ENCODE measurements at regions not wholly inside any gene's neighbourhood (a gene's known extent, or its start where the extent isn't known, plus 50 kb on each side); places are given as distances from the start of the nearest gene placed in this dataset.

DNA sequence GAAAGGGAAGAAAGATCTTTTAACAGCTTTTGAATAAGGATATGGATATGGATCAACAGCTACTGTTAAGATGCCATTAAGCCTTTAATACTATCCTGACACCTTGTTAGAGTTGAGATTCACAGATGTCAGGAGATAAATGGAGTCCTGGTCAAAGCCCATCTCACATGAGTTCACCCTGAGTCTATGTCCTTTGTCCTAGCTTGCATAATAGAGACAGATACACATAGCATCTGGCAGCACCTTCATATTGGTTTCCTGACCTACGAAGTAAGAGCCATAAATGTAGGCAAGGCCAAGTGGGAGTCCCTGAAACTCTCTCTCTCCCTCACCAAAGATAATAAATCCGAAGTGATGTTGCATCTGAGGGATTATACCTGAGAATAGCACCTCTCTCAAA lies 79.1 kb upstream of the F13A1 start:
- H3K27me3 ChIP-seq (ENCODE audit: low read depth), result no peaks in the 10 kb centered on the region
- no peak for DNase-seq
- H3K27ac ChIP-seq (replicated peaks), result no peak overlapping the region
- intact Hi-C loops (cut with micrococcal nuclease), result no loop called here
- no peak overlapping the region for H3K4me3 ChIP-seq
- H3K36me3 ChIP-seq, result no peaks in the 10 kb centered on the region
- H3K9me3 ChIP-seq (replicated peaks), result no peaks in the 10 kb centered on the region
- TF ChIP-seq, protein P1, sequence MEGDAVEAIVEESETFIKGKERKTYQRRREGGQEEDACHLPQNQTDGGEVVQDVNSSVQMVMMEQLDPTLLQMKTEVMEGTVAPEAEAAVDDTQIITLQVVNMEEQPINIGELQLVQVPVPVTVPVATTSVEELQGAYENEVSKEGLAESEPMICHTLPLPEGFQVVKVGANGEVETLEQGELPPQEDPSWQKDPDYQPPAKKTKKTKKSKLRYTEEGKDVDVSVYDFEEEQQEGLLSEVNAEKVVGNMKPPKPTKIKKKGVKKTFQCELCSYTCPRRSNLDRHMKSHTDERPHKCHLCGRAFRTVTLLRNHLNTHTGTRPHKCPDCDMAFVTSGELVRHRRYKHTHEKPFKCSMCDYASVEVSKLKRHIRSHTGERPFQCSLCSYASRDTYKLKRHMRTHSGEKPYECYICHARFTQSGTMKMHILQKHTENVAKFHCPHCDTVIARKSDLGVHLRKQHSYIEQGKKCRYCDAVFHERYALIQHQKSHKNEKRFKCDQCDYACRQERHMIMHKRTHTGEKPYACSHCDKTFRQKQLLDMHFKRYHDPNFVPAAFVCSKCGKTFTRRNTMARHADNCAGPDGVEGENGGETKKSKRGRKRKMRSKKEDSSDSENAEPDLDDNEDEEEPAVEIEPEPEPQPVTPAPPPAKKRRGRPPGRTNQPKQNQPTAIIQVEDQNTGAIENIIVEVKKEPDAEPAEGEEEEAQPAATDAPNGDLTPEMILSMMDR (IDR thresholded peaks at IDR 0.05; ENCODE audit: borderline replicate concordance), result no peak
- H3K4me1 ChIP-seq, result peaks cover 15% of the 10 kb centered on the region

DNA sequence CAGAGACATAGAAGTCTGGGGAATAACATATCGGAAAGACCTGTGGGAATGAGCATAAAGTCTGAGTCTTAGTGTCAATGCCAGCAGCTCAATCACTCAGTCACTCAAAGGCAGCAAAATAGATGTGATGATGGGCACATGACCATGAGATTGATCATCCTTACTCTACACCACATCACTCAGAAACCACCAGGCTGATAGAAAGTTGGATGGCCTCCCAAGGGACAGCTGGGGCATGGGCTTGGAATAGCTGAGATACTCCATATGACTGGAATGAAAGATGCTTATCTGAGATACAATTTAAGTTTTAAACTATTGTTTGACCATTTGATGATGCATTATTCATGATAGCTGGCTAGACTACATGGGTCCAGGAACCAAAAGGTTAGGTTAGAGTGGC lies 80.9 kb upstream of the F13A1 start:
- H3K9me3 ChIP-seq (replicated peaks), result no peaks in the 10 kb centered on the region
- intact Hi-C loops (cut with micrococcal nuclease), result no loop called here
- TF ChIP-seq, protein P1 (IDR thresholded peaks at IDR 0.05; ENCODE audit: borderline replicate concordance), result no peak
- peaks cover 6% of the 10 kb centered on the region for H3K4me1 ChIP-seq
- H3K4me3 ChIP-seq, result no peak overlapping the region
- no peaks in the 10 kb centered on the region for H3K36me3 ChIP-seq
- H3K27ac ChIP-seq (replicated peaks), result no peak overlapping the region
- DNase-seq, result no peak
- H3K27me3 ChIP-seq (ENCODE audit: low read depth), result no peaks in the 10 kb centered on the region

DNA sequence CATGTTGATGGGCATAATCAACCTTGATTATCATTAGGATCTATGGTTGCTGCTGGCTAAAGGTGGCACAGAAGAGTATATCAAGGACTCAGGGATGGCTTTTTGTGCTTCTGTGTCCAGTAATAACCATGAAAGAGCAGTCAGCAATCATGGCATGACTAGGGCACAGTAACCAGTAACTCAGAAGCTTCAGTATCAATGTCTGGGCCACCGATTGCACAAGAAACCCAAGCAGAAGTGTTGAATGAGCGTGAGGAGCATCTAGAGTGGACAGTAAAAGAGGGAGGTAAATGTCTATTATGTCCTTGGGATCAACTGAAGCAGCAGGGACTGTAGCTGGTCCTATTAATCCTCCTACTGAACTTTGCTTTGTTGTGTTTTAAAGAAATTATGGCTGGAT lies 81.5 kb upstream of the F13A1 start:
- intact Hi-C loops (cut with micrococcal nuclease), result no loop called here

DNA sequence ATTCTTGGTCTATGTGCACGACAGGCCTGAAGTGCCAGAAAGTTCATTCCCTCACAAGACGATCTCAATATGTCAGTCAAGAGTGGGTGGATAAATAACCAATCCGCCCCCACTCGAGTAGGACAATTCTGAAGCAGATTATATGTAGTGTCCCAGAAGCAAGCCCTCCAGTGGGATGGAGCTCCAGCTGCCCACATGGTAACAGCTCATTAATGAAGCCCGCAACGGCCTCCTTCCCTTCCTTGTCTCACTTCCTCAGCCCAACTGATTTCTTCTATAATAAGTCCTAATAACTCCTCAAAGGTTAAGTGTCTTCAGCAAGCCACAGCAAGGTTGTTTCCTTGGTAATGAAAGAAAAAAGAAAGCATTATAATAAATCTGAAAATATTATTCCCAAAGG lies 82.1 kb upstream of the F13A1 start:
- Histone ChIP-seq H3K36me3 (no peaks in the 10 kb centered on the region), H3K27ac (replicated peaks) (no peak overlapping the region), H3K9me3 (replicated peaks) (no peaks in the 10 kb centered on the region), H3K4me3 (no peak overlapping the region), H3K27me3 (ENCODE audit: low read depth) (no peaks in the 10 kb centered on the region), H3K4me1 (no peaks in the 10 kb centered on the region)
- intact Hi-C loops (cut with micrococcal nuclease), result no loop called here
- no peak for DNase-seq
- TF ChIP-seq, protein P1 (IDR thresholded peaks at IDR 0.05; ENCODE audit: borderline replicate concordance), result no peak

More for the DNA sequence above, 81.5 kb upstream of the F13A1 start:
- Histone ChIP-seq H3K4me1 (no peaks in the 10 kb centered on the region), H3K27ac (replicated peaks) (no peak overlapping the region), H3K36me3 (no peaks in the 10 kb centered on the region), H3K4me3 (no peak overlapping the region), H3K27me3 (ENCODE audit: low read depth) (no peaks in the 10 kb centered on the region), H3K9me3 (replicated peaks) (no peaks in the 10 kb centered on the region)
- TF ChIP-seq, protein P1 (IDR thresholded peaks at IDR 0.05; ENCODE audit: borderline replicate concordance), result no peak
- no peak for DNase-seq

DNA sequence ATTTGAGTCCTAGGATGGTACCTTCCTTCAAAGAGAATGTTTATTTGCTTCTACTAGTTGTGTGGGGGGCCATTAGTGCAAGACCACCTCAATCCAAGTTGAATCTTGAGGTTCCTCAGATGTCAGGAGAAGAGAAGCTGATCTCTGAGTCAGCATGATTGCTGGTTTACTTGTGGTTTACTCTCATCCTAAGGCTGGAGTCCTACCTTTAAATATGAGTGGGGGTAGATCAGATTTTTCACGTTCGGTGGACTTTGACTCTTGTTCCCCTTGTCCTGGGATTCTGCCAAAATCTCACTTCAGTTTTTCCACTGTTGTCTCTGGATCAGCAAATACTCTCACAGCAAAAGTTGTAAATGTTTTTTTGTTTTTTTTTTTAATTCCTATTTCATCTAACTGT lies 84.6 kb upstream of the F13A1 start:
- intact Hi-C loops (cut with micrococcal nuclease), result no loop called here
- DNase-seq, result no peak
- Histone ChIP-seq H3K36me3 (no peaks in the 10 kb centered on the region), H3K4me1 (peaks cover under 1% of the 10 kb centered on the region), H3K27me3 (ENCODE audit: low read depth) (no peaks in the 10 kb centered on the region), H3K4me3 (no peak overlapping the region), H3K27ac (replicated peaks) (no peak overlapping the region), H3K9me3 (replicated peaks) (no peaks in the 10 kb centered on the region)
- TF ChIP-seq, protein P1 (IDR thresholded peaks at IDR 0.05; ENCODE audit: borderline replicate concordance), result no peak

Measured in left ventricle myocardium inferior (tissue), 1 donor.